ENCODE measurements at regions not wholly inside any gene's neighbourhood (a gene's known extent, or its start where the extent isn't known, plus 50 kb on each side); places are given as distances from the start of the nearest gene placed in this dataset.

- TF ChIP-seq CTCF (IDR thresholded peaks at IDR 0.05) (no peak), POLR2A (IDR thresholded peaks at IDR 0.05) (no peak)
Observed at GRCh38 chr9:2257248-2257929, 242.2 kb downstream of the SMARCA2 start.

All from body of pancreas (tissue), 4 donors.